A673 (cell line): ENCODE measurements at regions not wholly inside any gene's neighbourhood (a gene's known extent, or its start where the extent isn't known, plus 50 kb on each side); places are given as distances from the start of the nearest gene placed in this dataset.

ENCODE experiments used
- BruUV-seq: library from RNA; stranded (reverse); fragments of 400-500 nt; replicated peaks from 2 replicates; lab custom pipeline; 2021; lab: Mats Ljungman, UMichigan
- CTCF ChIA-PET: fragments of 300-600 bp; sonication (Branson Sonifier 250); formaldehyde crosslinking; loops from one replicate; lab custom pipeline; 2022; ENCODE audit warnings: antibody characterized with exemption; lab: Charles Lee
- POLR2A ChIA-PET: fragments of 300-600 bp; sonication (Branson Sonifier 250); formaldehyde crosslinking; loops from one replicate; lab custom pipeline; 2022; ENCODE audit warnings: antibody characterized with exemption; ENCODE audit not compliant: low non-redundant PET; lab: Charles Lee
- DNase-seq: peaks from one replicate; pipeline ENCODE4 v3.0.0-alpha.2; 2015; ENCODE audit warnings: low spot score
- H3K27ac ChIP-seq: fragments of 200-600 bp; sonication (generic); 2 replicates; pipeline ENCODE4 v1.5.1; 2016; ENCODE audit warnings: mixed run types, low read depth, mild to moderate bottlenecking, mixed read lengths, antibody characterized with exemption, low read length; ENCODE audit not compliant: poor library complexity, severe bottlenecking
- H3K27me3 ChIP-seq: fragments of 200-600 bp; sonication (generic); replicated peaks from 2 replicates; pipeline ENCODE4 v1.6.1; 2017; ENCODE audit warnings: mixed run types, low read depth, mild to moderate bottlenecking, mixed read lengths, antibody characterized with exemption, low read length; ENCODE audit not compliant: insufficient read depth, poor library complexity
- H3K36me3 ChIP-seq: fragments of 200-600 bp; sonication (generic); 2 replicates; pipeline ENCODE4 v1.6.1; 2016; ENCODE audit warnings: mixed run types, mild to moderate bottlenecking, mixed read lengths, antibody characterized with exemption, low read length; ENCODE audit not compliant: insufficient read depth, poor library complexity, severe bottlenecking
- H3K4me1 ChIP-seq: fragments of 200-600 bp; sonication (generic); 2 replicates; pipeline ENCODE4 v1.6.1; 2017; ENCODE audit warnings: mixed run types, mild to moderate bottlenecking, mixed read lengths, antibody characterized with exemption, low read length; ENCODE audit not compliant: insufficient read depth, poor library complexity, severe bottlenecking
- H3K4me3 ChIP-seq: fragments of 200-600 bp; sonication (generic); 2 replicates; pipeline ENCODE4 v1.5.1; 2016; ENCODE audit warnings: low read depth, mixed run types, mild to moderate bottlenecking, mixed read lengths, low read length; ENCODE audit not compliant: poor library complexity, severe bottlenecking
- H3K9me3 ChIP-seq: fragments of 200-600 bp; sonication (generic); 2 replicates; pipeline ENCODE4 v1.6.1; 2016; ENCODE audit warnings: mixed run types, low read depth, mild to moderate bottlenecking, mixed read lengths, antibody characterized with exemption, low read length; ENCODE audit not compliant: poor library complexity, severe bottlenecking
- CTCF ChIP-seq: fragments of 300-800, 200-600 bp; sonication (generic); conservative IDR thresholded peaks from 2 replicates; pipeline ENCODE4 v1.5.1; 2017; ENCODE audit warnings: low read depth, mild to moderate bottlenecking, antibody characterized with exemption, low read length, moderate library complexity, mixed read lengths
- EZH2 ChIP-seq: fragments of 200-600 bp; sonication (generic); IDR thresholded peaks from 2 replicates; pipeline ENCODE4 v1.6.1; 2017; ENCODE audit warnings: borderline replicate concordance, low read depth, mild to moderate bottlenecking, mixed read lengths, antibody characterized with exemption, low read length; ENCODE audit not compliant: poor library complexity, severe bottlenecking
- intact Hi-C: fragments of 100-400 bp; cut with micrococcal nuclease; formaldehyde crosslinking; loops from one replicate; pipeline ENCODE4 v1.10.0; 2022; ENCODE audit not compliant: unreplicated experiment

- Histone ChIP-seq H3K27ac (no peak overlapping the region), H3K36me3 (no peaks in the 10 kb centered on the region), H3K27me3 (no peaks in the 10 kb centered on the region), H3K9me3 (no peaks in the 10 kb centered on the region), H3K4me3 (no peak overlapping the region), H3K4me1 (no peaks in the 10 kb centered on the region)
- POLR2A ChIA-PET, result no interaction called here
- DNase-seq, result no peak
- intact Hi-C loops, result no loop called here
- no TSS peak for BruUV-seq
- CTCF ChIA-PET, result no interaction called here
- TF ChIP-seq CTCF, result no peak
- no peak for TF ChIP-seq EZH2
Measured at GRCh38 chr7:109986701-109987100, 1104.2 kb upstream of the LRRN3 start.

- ChIA-PET POLR2A (no interaction called here), CTCF (no interaction called here)
- TF ChIP-seq CTCF, result no peak
- no peak for TF ChIP-seq EZH2
- no peaks in the 10 kb centered on the region for H3K4me1 ChIP-seq
- intact Hi-C loops, result no loop called here
- no peaks in the 10 kb centered on the region for H3K9me3 ChIP-seq
- no peaks in the 10 kb centered on the region for H3K36me3 ChIP-seq
- no peak for DNase-seq
- no peaks in the 10 kb centered on the region for H3K27me3 ChIP-seq
- H3K4me3 ChIP-seq, result no peak overlapping the region
- no peak overlapping the region for H3K27ac ChIP-seq
- BruUV-seq, result no TSS peak
Measured at GRCh38 chr7:109996411-109996810, 1094.5 kb upstream of the LRRN3 start.

- TF ChIP-seq CTCF (no peak), EZH2 (no peak)
- POLR2A ChIA-PET, result no interaction called here
- DNase-seq, result no peak
- Histone ChIP-seq H3K4me3 (no peak overlapping the region), H3K4me1 (no peaks in the 10 kb centered on the region), H3K9me3 (no peaks in the 10 kb centered on the region), H3K27ac (no peak overlapping the region), H3K36me3 (no peaks in the 10 kb centered on the region), H3K27me3 (no peaks in the 10 kb centered on the region)
- intact Hi-C loops, result no loop called here
- BruUV-seq, result no TSS peak
- CTCF ChIA-PET, result no interaction called here
Measured at GRCh38 chr7:109996927-109997326, 1094.0 kb upstream of the LRRN3 start.
